Caco-2 (cell line): ENCODE measurements at regions not wholly inside any gene's neighbourhood (a gene's known extent, or its start where the extent isn't known, plus 50 kb on each side); places are given as distances from the start of the nearest gene placed in this dataset.

Experiments used
- BruUV-seq: library from RNA; stranded (reverse); fragments of 400-500 nt; replicated peaks from 2 replicates; lab custom pipeline; 2021; lab: Mats Ljungman, UMichigan
- CTCF ChIA-PET: fragments of 300-600 bp; sonication (Branson Sonifier 250); formaldehyde crosslinking; loops from one replicate; lab custom pipeline; 2022; ENCODE audit warnings: antibody characterized with exemption; lab: Charles Lee
- POLR2A ChIA-PET: fragments of 300-600 bp; sonication (Branson Sonifier 250); formaldehyde crosslinking; loops from one replicate; lab custom pipeline; 2022; ENCODE audit warnings: antibody characterized with exemption; lab: Charles Lee
- DNase-seq, 2 experiments: peaks; one replicate each; pipeline versions ENCODE4 v3.0.0 to v3.0.0-alpha.2; 2020 to 2022
- H3K27me3 ChIP-seq: replicated peaks from 2 replicates; pipeline ENCODE4 v1.6.0; 2011; ENCODE audit warnings: low read length; ENCODE audit not compliant: control insufficient read depth, insufficient read depth
- H3K36me3 ChIP-seq: 2 replicates; pipeline ENCODE4 v1.5.1; 2011; ENCODE audit warnings: low read length; ENCODE audit not compliant: control insufficient read depth, insufficient read depth
- H3K4me1 ChIP-seq: fragments of 250-450 bp; sonication (Bioruptor Pico); 2 replicates; pipeline ENCODE4 v1.5.1; 2020; ENCODE audit warnings: mild to moderate bottlenecking
- H3K4me3 ChIP-seq: 2 replicates; pipeline ENCODE4 v1.5.1; 2011; ENCODE audit warnings: low read depth, mild to moderate bottlenecking, control low read depth, low read length
- H3K9me3 ChIP-seq: fragments of 250-450 bp; sonication (Bioruptor Pico); 2 replicates; pipeline ENCODE4 v1.5.1; 2020; ENCODE audit warnings: mild to moderate bottlenecking, moderate library complexity
- H3K27ac Mint-ChIP-seq: one replicate; pipeline ENCODE4 v1.8.0; 2022; ENCODE audit warnings: mixed read lengths; ENCODE audit not compliant: unreplicated experiment
- H3K27me3 Mint-ChIP-seq: one replicate; pipeline ENCODE4 v1.8.0; 2022; ENCODE audit warnings: mixed read lengths; ENCODE audit not compliant: insufficient read depth, unreplicated experiment
- H3K36me3 Mint-ChIP-seq: one replicate; pipeline ENCODE4 v1.8.0; 2022; ENCODE audit warnings: mild to moderate bottlenecking, mixed read lengths; ENCODE audit not compliant: insufficient read depth, unreplicated experiment
- H3K4me1 Mint-ChIP-seq: one replicate; pipeline ENCODE4 v1.8.0; 2022; ENCODE audit warnings: low read depth, mixed read lengths; ENCODE audit not compliant: unreplicated experiment
- H3K4me3 Mint-ChIP-seq: one replicate; pipeline ENCODE4 v1.8.0; 2022; ENCODE audit warnings: mild to moderate bottlenecking, moderate library complexity, mixed read lengths; ENCODE audit not compliant: unreplicated experiment
- H3K9me3 Mint-ChIP-seq: one replicate; pipeline ENCODE4 v1.8.0; 2022; ENCODE audit warnings: mixed read lengths; ENCODE audit not compliant: unreplicated experiment
- intact Hi-C: fragments of 100-400 bp; cut with micrococcal nuclease; formaldehyde crosslinking; loops from one replicate; pipeline ENCODE4 v1.10.0; 2022; ENCODE audit not compliant: unreplicated experiment
- TF ChIP-seq, protein P1 (sequence below), 2 experiments: fragments of 200-600 bp in 1 of 2; IDR thresholded peaks; 1 replicate in 1 of 2; 2 replicates in 1 of 2; pipeline versions ENCODE4 v1.5.1 to v1.8.0; 2011 to 2022; ENCODE audit warnings: antibody characterized with exemption in 1 of 2, control low read depth in 1 of 2, inconsistent platforms in 1 of 2, low read depth in 1 of 2, low read length in 1 of 2, mild to moderate bottlenecking in 1 of 2, moderate library complexity in 1 of 2; ENCODE audit not compliant: insufficient read depth in 1 of 2, severe bottlenecking in 1 of 2, unreplicated experiment in 1 of 2

DNA sequence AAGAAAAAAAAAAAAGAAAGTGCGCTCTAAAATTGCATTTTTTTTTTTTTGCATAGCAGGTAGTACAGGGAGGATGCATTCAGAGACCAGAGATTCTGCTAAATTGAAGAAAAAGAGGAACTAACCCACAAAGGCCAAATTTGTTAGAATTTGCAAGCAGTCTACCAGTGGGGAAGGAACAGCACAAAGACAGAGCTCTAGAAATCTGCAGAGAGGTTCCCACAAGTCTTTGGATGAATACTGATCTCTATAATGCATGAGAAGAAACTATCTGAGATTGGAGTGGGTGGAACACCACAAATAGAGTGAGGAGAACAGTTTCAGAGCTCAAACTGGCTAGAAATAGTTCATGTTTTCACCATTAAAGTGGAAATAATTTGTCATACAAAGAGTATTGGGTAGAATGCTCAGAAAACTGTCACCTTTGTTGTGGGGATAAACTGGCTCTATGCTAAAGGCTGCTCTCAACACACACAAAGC is 79.6 kb upstream of the AHI1 start:
- no peaks in the 10 kb centered on the region for H3K27me3 ChIP-seq
- ChIA-PET CTCF (no interaction called here), POLR2A (no interaction called here)
- no peaks in the 10 kb centered on the region for H3K9me3 ChIP-seq
- BruUV-seq: no TSS peak
- no peaks in the 10 kb centered on the region for H3K36me3 Mint-ChIP-seq
- no peaks in the 10 kb centered on the region for H3K9me3 Mint-ChIP-seq
- no peak overlapping the region for H3K27ac Mint-ChIP-seq
- no peaks in the 10 kb centered on the region for H3K4me1 ChIP-seq
- H3K4me1 Mint-ChIP-seq: no peaks in the 10 kb centered on the region
- peaks cover 20% of the 10 kb centered on the region for H3K27me3 Mint-ChIP-seq
- no peak for DNase-seq
- TF ChIP-seq, protein P1, sequence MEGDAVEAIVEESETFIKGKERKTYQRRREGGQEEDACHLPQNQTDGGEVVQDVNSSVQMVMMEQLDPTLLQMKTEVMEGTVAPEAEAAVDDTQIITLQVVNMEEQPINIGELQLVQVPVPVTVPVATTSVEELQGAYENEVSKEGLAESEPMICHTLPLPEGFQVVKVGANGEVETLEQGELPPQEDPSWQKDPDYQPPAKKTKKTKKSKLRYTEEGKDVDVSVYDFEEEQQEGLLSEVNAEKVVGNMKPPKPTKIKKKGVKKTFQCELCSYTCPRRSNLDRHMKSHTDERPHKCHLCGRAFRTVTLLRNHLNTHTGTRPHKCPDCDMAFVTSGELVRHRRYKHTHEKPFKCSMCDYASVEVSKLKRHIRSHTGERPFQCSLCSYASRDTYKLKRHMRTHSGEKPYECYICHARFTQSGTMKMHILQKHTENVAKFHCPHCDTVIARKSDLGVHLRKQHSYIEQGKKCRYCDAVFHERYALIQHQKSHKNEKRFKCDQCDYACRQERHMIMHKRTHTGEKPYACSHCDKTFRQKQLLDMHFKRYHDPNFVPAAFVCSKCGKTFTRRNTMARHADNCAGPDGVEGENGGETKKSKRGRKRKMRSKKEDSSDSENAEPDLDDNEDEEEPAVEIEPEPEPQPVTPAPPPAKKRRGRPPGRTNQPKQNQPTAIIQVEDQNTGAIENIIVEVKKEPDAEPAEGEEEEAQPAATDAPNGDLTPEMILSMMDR (IDR thresholded peaks at IDR 0.05; ENCODE audit: insufficient read depth in 1 of 2, low read depth in 1 of 2, low read length in 1 of 2, severe bottlenecking in 1 of 2, unreplicated experiment in 1 of 2): no peak
- intact Hi-C loops: no loop called here
- no peak overlapping the region for H3K4me3 Mint-ChIP-seq
- H3K4me3 ChIP-seq: no peak overlapping the region
- H3K36me3 ChIP-seq: no peaks in the 10 kb centered on the region

DNA sequence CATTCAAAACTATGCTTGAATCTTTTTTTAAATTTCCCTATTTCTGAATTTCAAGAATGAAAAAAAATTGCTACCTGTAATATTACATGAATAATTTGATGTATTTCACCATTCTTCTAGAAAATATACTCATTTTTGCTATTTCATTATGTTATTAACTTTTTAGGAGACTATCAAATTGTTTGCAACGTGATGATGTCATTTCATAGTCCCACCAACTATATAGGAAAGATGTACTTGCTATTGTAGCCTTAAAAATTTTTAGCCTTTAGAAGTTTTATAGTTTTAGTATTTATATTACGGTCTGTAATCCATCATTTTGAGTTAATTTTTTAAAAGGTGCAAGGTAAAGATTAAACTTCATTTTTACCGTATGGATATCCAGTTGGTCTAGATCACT is 81.4 kb upstream of the AHI1 start:
- no peak overlapping the region for H3K4me3 Mint-ChIP-seq
- ChIA-PET POLR2A (no interaction called here), CTCF (no interaction called here)
- intact Hi-C loops: no loop called here
- no peaks in the 10 kb centered on the region for H3K4me1 Mint-ChIP-seq
- H3K36me3 Mint-ChIP-seq: no peaks in the 10 kb centered on the region
- H3K9me3 Mint-ChIP-seq: no peaks in the 10 kb centered on the region
- TF ChIP-seq, protein P1 (IDR thresholded peaks at IDR 0.05; ENCODE audit: insufficient read depth in 1 of 2, low read depth in 1 of 2, low read length in 1 of 2, severe bottlenecking in 1 of 2, unreplicated experiment in 1 of 2): no peak
- no peak for DNase-seq
- H3K27me3 Mint-ChIP-seq: peaks cover 22% of the 10 kb centered on the region
- H3K27ac Mint-ChIP-seq: no peak overlapping the region
- H3K36me3 ChIP-seq: no peaks in the 10 kb centered on the region
- H3K4me1 ChIP-seq: no peaks in the 10 kb centered on the region
- no peak overlapping the region for H3K4me3 ChIP-seq
- BruUV-seq: no TSS peak
- H3K9me3 ChIP-seq: no peaks in the 10 kb centered on the region
- H3K27me3 ChIP-seq: no peaks in the 10 kb centered on the region

DNA sequence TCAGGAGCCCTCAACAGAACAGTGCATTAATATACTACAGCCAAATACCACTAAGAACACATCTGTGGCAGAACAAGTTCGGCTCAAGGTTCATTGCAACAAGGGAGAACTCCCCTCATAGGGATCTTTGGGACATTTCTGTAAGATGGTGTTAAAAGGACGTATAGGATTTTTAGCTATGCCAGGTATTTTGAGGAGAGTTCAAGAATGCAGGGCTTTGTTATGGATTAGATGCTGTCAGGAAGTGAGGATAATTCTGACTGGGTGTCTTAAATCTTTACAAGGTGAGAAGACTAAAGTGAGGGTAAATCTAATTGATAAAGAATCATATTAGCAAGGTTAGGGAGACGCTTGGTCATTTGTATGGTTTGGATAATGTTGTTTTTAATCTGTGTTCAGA is 83.7 kb upstream of the AHI1 start:
- Mint-ChIP-seq H3K4me3 (no peak overlapping the region), H3K4me1 (no peaks in the 10 kb centered on the region), H3K27me3 (peaks cover 16% of the 10 kb centered on the region), H3K9me3 (no peaks in the 10 kb centered on the region), H3K27ac (no peak overlapping the region), H3K36me3 (no peaks in the 10 kb centered on the region)
- POLR2A ChIA-PET: no interaction called here
- CTCF ChIA-PET: no interaction called here
- no TSS peak for BruUV-seq
- Histone ChIP-seq H3K9me3 (no peaks in the 10 kb centered on the region), H3K36me3 (no peaks in the 10 kb centered on the region), H3K27me3 (no peaks in the 10 kb centered on the region), H3K4me3 (no peak overlapping the region), H3K4me1 (no peaks in the 10 kb centered on the region)
- intact Hi-C loops: no loop called here
- TF ChIP-seq, protein P1 (IDR thresholded peaks at IDR 0.05; ENCODE audit: insufficient read depth in 1 of 2, low read depth in 1 of 2, low read length in 1 of 2, severe bottlenecking in 1 of 2, unreplicated experiment in 1 of 2): no peak
- DNase-seq: no peak
